DMS53 treated with DMSO at 0.1 percent for 48 hours (cell line): ENCODE measurements at regions not wholly inside any gene's neighbourhood (a gene's known extent, or its start where the extent isn't known, plus 50 kb on each side); places are given as distances from the start of the nearest gene placed in this dataset.
A peak's percentile ranks its signal among the peaks of the same experiment; 100 is the strongest.

Source experiments
- DNase-seq: peaks from one replicate; lab custom pipeline; 2025; ENCODE audit not compliant: unreplicated experiment; lab: John Stamatoyannopoulos, UW

DNA sequence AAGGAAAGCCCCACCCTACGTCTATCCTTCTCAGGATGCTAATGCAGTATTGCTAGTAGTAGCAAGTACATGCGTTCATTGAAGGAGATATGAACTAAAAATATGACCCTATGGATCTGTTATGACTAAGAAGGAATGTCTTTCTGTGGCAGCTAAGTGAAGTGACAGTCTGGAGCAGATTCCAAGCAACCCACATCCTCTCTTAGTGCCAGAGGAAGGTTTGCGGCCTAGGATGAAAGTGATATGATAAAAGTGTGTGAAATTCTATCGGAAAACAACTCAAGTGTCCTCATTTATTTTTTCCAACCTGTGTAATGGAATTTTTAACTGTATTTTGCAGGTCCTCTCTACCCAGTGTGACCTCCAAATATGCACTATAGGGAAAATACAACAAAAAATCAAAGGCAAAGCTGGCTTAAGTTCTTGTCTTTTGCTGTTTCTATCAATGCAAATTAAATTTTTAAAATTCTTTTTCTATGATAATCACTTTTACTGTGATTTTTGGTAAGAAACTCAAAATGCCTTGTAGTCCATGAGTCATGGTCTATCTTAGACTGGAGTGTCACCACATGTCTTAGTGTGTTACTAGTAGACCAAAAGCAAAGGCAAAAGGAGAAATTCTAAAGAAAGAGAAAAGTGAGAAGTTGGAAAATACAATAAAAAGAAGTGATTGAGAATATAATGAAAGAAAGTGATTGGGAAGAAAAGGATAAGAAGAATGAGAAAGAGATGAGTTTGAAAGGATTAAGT lies 161.2 kb upstream of the TMCO5A start:
- DNase-seq, result no peak

DNA sequence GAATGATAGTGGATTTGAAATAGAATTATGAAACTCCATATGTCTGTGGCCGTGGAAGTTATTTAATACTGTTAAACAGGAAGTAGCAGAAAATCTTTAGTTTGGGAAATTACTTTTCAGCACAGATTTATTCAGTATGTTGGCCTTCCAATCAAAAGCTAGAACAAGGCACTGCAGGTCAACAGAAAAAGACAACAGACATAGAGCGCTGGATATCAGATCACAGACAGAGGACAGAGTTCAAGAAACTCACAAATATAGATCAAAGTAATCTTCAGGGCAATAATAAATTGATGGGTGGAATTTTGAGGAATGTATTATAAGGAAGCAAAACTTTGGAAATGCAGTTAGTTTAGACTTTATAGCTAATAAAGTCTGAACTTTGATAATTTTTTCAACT lies 159.5 kb upstream of the TMCO5A start:
- DNase-seq, result no peak

DNA sequence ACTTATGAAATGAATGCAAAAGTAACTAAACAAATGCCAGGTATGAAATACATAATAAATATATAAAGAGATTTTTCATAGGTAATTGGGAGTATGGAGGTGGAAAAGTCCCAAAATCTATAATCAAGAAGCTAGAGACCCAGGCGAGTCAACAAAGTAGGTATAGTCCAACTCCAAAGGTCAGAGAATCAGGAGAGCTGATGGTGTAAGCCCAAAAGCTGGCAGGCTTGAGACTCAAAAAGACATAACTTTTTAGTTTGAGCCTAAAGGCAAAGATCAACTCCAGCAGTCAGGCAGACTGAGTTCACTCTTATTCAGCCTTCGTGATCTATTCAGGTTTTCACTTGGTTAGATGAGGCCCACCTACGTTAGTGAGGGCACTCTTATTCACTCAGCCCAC lies 157.4 kb upstream of the TMCO5A start:
- no peak for DNase-seq

DNA sequence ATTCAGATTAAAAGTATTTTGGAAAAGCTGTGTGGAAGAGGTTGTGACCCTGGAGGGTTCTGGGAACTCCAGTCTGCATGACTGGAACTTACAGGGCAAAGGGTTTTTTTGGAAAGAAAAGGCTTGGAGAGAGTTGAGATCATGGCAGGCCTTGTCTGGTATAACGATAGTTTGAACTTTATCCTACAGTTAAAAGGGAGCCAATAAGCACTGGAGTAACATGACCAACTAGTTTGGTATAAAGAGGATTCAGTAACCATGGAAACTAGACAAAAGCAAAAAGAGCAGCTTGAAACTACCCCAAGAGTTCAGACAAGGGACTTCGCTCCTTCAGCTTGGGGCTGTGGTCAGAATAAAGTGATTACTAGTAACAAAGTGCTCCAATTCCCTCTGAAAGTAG lies 151.2 kb upstream of the TMCO5A start:
- DNase-seq, result no peak

DNA sequence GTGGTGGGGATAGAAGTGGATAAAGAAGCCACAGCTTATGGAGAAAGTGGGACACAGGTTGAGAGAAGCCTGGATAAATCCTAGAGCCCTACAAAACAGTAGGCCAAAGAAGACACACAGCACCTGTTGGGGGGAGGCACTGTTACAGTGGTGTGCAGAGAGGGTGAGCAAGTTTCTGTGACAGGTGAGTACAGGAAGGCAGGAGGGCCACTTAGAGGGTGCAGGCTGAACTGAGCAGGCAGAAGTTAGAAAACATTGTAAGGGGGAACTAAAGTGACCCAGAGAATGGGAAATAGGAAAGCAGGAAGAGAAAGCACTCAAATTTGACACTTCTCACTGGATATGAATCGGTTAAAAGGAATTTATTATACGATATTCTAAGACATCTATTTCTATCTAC lies 146.1 kb upstream of the TMCO5A start:
- DNase-seq, result peak; percentile 46

DNA sequence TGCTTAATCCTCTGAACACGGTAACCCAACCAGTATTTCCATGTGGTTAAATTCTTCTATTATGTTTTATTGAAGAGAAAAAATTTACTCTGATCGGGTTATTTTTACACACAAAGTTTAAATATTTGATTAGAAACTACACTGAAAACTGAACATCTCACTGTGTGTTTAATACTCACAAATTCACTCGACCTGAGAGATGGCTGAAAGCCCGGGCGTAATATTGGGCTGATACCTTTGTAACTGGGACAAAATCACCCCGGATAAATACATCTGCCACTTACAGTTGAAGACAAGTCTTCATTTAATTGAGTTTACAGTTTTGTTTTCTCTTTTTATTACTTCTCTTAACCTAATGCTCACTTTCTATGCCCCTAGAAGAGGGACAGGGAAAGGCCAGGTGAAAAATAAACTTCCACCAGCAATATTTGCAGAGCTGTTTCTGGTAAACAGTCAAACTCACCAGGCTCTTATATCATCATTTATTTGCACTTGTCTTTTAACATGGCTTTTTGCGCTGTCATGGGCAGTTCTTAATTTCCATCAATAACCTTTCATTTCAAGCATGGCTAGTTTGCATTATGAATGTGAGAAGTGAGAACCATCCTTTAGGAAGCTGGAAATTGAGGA lies 145.6 kb upstream of the TMCO5A start:
- peak; percentile 58 for DNase-seq

DNA sequence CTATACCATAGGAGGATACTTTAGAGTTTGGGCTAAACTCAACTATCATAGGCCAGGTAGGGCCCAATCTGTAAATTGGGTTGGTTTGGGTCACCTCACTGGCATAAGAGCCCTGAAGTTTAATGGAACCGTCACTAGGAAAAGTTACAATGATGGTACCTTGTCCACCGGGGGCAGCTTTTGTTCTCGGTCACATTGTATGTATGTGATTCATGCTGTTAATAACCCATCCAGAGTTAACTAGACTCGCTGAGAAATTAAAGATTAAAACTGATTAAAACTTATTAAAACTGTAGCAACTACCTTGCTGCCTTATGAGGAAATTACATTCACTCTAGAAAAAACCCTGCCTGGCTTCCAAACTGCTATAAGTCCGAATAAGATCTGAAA lies 145.0 kb upstream of the TMCO5A start:
- DNase-seq, result no peak

DNA sequence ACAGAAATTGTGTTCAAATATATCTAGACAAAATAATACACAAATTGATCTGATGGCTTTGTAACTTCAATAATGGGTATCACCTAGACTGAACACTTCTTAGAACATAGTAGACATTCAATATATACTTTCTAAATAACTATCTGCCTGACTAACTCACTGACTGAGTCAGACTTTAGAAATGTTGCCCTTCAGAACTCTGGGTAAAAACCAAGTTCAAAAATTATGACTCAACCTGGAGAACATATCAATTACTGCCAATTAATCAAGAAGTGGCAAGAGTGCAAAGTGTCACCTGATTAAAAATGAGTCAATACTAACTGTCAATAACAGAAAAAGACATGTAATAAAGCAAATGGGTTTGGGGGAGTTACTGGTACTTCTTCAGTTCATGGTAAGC lies 144.6 kb upstream of the TMCO5A start:
- no peak for DNase-seq

DNA sequence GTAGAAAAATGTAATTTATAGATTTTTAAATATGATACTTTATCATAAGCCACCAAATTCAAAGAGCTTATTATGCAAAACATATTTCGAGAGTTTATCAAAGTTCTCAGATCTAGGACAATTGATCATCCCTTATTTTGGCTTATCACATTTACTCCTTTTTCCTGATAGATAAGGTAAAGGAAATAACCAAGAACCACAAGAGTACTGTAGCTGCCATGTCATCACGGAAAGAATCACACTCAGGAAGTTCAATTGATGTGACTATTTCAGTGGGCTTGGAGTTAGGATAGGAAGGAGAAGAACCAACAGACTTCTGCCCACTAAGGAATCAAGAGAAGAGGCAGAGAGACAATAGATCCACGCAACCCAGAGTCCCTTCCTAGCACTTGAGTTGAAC lies 142.7 kb upstream of the TMCO5A start:
- DNase-seq, result no peak

DNA sequence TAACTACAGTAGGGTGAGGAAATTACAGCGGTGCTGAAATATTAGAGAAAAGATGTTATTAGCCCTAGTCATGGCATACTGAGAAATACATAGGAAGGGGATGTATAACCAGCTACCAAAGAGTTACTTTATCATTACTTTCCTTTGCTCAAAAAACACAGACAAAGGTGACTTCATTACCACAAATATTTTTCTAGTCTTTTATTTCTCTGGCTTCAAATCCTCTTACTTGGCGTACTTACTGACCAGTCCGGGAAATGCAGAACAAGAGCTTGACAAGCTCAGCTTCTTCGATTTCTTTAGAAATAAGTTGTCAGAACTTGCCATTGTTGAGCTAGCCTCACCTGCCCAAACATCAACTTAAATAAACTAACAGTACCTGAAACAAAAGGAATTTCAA lies 142.1 kb upstream of the TMCO5A start:
- DNase-seq, result no peak

DNA sequence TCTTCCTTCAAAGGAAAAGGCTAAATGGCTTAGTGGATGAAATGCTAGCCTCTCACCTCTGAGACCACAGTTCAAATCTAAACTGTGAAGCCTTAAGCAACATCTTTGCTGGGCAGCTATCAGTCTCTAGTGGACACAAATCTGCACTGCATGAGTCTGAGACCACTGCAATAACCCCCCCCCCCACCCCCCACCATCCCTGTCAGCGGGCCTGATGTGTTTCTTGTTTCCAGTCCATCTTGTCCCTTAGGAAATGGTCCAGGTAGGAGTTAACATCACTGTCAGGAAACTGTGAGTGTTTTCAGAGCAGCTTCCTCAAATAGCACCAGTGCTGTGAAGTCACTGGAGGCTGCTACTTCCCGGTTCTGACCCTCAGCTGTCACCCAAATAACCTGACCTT lies 140.6 kb upstream of the TMCO5A start:
- DNase-seq, result no peak

DNA sequence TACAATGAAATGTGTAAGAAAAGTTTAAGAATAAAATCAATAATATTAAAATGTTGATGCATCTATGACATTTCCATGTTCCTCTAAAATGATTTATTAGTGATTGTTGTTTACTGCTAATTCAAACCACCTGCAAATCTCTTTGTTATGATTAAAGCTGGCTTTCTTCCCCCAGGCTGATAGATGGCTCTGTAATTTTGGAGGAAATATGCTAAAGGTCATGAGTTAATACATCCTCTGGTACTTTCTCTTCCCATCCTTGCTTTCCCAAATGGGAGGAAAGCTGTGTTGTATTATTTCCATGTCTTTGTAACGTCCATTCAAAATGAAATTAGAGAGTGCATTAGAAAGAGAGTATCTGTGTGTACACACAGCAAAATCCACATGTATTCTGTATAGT lies 139.5 kb upstream of the TMCO5A start:
- DNase-seq, result no peak

DNA sequence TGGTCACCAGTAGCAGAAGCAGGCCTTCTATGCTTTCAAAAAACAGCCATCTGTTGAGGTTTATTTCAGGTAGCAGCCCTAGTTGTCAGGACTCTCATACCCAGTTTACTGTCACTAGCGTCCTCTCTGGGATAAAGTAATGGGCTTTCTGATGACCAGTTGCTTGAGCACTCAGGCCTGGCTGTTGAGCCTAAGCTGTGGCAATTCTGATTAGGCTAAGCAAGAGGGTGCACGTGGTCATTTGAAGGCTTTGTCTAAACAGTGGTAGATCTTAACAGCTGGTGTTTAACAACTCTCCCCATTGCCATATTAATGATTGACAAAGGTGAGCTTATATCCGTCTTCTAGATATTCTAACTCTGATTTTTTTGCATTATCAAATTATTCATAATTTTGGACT lies 132.9 kb upstream of the TMCO5A start:
- no peak for DNase-seq

DNA sequence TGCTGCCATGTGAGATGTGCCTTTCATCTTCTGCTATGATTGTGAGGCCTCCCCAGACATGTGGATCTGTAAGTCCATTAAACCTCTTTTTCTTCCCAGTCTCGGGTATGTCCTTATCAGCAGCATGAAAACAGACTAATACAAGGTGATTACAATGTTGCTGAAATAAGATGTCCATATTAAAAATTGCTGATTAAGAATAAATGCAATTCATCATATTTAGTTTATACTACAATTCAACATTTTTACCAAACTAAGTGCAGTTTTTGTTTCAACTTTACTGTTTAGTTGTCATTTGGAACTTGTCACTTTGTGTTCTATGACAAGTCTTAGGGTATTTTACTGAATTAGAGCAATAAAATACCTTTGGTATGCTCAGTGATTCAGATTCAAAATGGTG lies 127.6 kb upstream of the TMCO5A start:
- DNase-seq, result no peak

DNA sequence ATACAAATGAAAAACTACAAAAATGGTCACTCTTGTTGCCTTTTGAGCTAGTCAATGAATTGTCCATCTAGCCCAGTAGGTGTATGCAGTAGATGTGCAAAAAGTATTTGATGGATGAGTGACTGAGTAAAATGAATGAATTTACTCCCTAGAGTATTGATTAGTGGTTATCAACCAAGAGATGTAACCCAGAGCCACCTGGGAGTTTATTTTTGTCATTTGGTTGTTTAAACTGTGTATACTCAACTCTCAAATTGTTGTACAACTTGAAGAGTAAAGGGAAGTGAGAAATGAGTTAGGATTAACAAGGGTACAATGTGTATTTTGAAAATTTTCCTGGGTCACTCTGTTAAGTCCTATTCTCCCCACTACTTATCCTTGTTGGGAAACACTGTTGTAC lies 124.1 kb upstream of the TMCO5A start:
- no peak for DNase-seq

DNA sequence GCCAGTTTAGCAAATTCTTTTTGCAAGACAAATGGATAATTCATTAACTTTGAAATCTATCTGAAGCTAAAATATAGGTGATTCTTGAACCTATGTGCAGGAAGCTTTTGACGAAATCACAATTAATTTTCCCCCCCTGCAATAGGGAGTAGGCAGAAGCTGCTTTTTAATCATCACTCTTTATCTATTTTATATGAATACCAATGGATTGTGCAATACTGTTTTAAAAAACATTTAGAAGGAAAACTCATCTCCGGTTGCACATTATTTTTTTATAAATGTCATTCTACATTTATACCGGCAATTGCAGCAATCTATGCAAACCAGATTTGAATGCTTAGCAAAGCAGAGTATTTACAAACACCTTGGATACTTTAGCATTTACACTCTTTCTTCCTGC lies 121.1 kb upstream of the TMCO5A start:
- DNase-seq, result no peak

DNA sequence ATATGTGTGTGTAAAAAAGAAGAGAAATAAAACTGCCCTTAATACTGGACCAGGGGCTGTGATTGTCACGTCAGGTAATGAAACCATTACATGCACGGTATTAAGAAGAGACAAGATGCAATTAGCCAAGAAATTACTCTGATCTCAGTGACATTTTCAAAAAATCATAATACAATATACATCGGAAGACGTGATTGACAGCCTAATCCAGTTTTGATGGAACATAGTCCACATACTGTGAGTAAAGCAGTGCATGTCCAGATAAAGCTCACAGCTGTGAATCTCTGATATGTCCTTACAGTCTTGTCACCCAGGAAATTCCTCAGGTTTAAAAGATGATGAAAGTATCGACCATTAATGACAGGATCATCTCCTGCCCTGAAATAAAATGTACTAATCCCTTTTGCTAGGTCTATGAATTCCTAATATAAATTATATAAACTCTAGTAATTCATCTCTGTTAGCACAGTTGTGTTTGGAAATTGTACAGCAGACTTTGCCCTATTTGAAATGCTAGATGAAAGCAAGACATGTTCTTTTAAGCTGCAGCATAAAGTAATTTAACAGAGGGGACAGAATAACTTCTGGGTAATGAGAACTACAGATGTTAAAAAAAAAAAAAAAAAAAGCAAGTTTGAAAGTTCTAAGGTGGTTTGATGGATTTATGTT lies 119.5 kb upstream of the TMCO5A start:
- no peak for DNase-seq

DNA sequence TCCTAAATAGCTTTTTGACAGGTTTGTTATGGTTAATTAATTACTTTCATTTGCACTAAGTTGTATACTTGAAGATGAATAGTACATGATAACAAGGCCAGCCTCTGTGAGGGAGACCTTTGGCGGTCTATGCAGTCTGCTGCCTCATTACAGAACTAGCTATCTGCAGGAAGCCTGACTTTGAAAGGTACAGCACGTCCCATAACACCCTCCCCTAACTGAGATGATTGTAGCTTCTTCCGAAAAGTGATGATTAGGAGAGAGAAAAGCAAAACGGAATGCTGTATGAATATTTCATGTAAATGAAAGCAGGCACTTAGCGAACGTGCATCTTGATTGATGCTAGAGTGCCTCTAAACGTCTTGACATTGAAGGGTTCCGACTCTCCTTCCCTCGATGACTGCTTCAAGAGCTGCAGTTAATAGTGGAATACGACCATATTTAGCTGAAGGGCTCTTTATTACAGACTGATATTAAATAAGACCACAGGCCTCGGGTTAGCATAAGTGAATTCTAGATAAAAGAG lies 116.2 kb upstream of the TMCO5A start:
- DNase-seq, result no peak

DNA sequence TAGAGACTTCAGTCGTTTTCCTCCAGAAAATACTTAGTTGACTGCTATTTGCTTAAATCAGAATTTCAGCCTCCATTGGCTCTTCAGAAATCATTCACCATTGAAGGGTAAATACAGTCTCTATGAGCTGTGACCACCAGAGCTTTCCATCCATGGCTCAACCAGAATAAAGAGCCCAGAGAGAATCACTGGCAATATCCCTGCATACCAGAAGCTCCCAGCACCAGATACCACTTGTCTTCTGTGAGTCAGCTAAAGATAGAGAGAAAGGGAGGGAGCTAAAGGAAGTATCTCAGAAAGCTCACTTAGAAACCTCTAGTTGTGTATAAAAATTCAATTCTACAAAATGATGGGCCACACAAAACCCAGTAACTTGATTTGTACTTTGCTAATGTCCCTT lies 115.2 kb upstream of the TMCO5A start:
- peak; percentile 36 for DNase-seq

DNA sequence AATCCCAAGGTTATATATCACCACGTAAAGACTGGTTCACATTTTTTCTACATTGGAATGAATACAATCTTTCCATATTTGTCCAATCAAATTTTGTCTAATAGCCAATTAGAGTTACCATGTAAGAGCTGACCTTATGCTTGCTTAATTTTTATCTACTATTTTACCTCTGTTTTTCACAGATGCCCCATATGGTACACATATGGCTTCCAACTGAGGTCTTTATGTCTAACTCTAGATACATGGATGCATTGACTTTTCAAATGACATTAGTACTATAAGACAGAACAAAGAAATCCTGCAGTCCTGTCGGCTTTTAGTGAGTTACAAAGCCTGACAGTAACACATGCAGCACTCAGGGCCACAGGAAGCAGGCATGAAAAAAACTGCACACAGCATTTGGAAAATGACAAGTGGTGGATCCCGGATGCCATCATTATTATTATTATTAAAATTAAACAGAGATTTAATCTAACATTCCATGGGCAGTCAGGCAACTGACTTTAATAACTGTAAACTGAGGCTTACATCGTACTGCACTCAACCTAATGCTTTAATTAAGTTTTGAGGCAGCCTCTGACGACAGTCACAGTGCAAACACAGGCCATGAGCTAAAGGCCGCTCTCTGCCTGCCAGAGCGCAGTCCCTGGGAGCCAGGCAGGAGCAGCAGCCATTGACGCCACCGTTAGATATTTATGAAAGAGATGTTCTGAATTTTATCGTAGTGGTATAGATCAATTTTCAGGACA lies 113.9 kb upstream of the TMCO5A start:
- DNase-seq, result no peak

DNA sequence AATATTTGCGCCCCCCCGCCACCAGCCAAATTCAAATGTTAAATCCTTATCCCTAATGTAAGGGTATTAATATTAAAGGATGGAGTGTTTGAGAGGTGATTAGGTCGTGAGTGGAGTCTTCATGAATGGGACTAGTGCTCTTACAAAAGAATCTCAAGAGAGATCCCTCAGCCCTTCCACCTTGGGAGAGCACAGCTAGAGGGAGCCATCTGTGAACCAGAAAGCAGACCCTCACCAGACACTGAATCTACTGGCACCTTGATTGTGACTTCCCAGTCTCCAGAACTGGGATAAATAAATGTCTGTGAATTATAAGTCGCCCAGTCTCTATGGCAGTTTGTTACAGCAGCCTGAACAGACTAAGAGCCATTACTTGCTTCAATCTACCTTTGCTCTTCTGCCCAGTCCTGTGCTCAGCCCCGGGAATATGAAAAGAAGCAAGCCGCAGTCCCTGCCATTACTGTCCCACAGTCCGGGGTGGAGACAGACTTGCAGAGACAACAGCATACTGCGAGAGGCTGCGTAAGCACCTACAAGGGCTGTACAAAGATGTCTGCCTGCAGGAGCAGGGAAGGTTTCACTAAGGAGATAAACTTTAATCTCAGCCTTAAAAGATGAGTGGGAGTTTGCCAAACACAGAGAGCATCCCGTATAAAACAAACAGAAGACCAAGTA lies 110.7 kb upstream of the TMCO5A start:
- no peak for DNase-seq
